Hepatocyte (in vitro differentiated cells): ENCODE measurements at regions not wholly inside any gene's neighbourhood (a gene's known extent, or its start where the extent isn't known, plus 50 kb on each side); places are given as distances from the start of the nearest gene placed in this dataset.
"Not testable (repeated sequence)": the region's sequence is repeated elsewhere in the genome, so short reads cannot be mapped to it uniquely, and the experiment has no call there.

Experiments
- DNase-seq: peaks from one replicate; pipeline ENCODE4 v3.0.0-alpha.2; 2016; ENCODE audit warnings: low spot score
- H2AFZ ChIP-seq: fragments of 200-600 bp; sonication (generic); 2 replicates; pipeline ENCODE4 v1.6.0; 2016; ENCODE audit warnings: antibody characterized with exemption, mild to moderate bottlenecking
- H3K27ac ChIP-seq: fragments of 200-600 bp; sonication (generic); 2 replicates; pipeline ENCODE4 v1.5.1; 2016; ENCODE audit warnings: mild to moderate bottlenecking
- H3K27me3 ChIP-seq: fragments of 200-600 bp; sonication (generic); 2 replicates; pipeline ENCODE4 v1.6.1; 2016
- H3K36me3 ChIP-seq: fragments of 200-600 bp; sonication (generic); replicated peaks from 2 replicates; pipeline ENCODE4 v1.5.1; 2016; ENCODE audit warnings: low read depth; ENCODE audit not compliant: insufficient read depth
- H3K4me1 ChIP-seq: fragments of 200-600 bp; sonication (generic); 2 replicates; pipeline ENCODE4 v1.5.1; 2016; ENCODE audit warnings: mild to moderate bottlenecking, moderate library complexity; ENCODE audit not compliant: insufficient read depth
- H3K4me2 ChIP-seq: fragments of 200-600 bp; sonication (generic); 2 replicates; pipeline ENCODE4 v1.6.0; 2016
- H3K4me3 ChIP-seq: fragments of 200-600 bp; sonication (generic); 2 replicates; pipeline ENCODE4 v1.5.1; 2016; ENCODE audit warnings: mild to moderate bottlenecking
- H3K79me2 ChIP-seq: fragments of 200-600 bp; sonication (generic); 2 replicates; pipeline ENCODE4 v1.6.0; 2017; ENCODE audit warnings: mild to moderate bottlenecking
- H3K9me2 ChIP-seq: fragments of 200-600 bp; sonication (generic); replicated peaks from 2 replicates; pipeline ENCODE4 v1.6.0; 2017; ENCODE audit warnings: mild to moderate bottlenecking; ENCODE audit not compliant: insufficient read depth
- H3K9me3 ChIP-seq: fragments of 200-600 bp; sonication (generic); 2 replicates; pipeline ENCODE4 v1.5.1; 2016; ENCODE audit warnings: low read depth, mild to moderate bottlenecking
- H4K20me1 ChIP-seq: fragments of 200-600 bp; sonication (generic); 2 replicates; pipeline ENCODE4 v1.6.0; 2016; ENCODE audit warnings: mild to moderate bottlenecking; ENCODE audit not compliant: insufficient read depth, poor library complexity, severe bottlenecking
- EZH2 ChIP-seq: fragments of 200-600 bp; sonication (generic); IDR thresholded peaks from 2 replicates; pipeline ENCODE4 v1.6.1; 2016; ENCODE audit warnings: antibody characterized with exemption, mild to moderate bottlenecking, borderline replicate concordance
- EZH2phosphoT487 ChIP-seq: fragments of 200-600 bp; sonication (generic); IDR thresholded peaks from one replicate; pipeline ENCODE4 v1.6.1; 2018; ENCODE audit warnings: antibody characterized with exemption, mild to moderate bottlenecking, low read depth, moderate library complexity; ENCODE audit not compliant: unreplicated experiment, severe bottlenecking
- WGBS: methylation state at CpG from one replicate; pipeline ENCODE4 v1.1.6; 2016; ENCODE audit warnings: low lambda C conversion rate; ENCODE audit errors: missing lambda C conversion rate; 5-methylcytosine and 5-hydroxymethylcytosine counted together
- TF ChIP-seq, protein P1 (sequence below): fragments of 200-600 bp; sonication (generic); IDR thresholded peaks from 2 replicates; pipeline ENCODE4 v1.5.1; 2016; ENCODE audit warnings: antibody characterized with exemption, mild to moderate bottlenecking; ENCODE audit not compliant: poor library complexity

DNA sequence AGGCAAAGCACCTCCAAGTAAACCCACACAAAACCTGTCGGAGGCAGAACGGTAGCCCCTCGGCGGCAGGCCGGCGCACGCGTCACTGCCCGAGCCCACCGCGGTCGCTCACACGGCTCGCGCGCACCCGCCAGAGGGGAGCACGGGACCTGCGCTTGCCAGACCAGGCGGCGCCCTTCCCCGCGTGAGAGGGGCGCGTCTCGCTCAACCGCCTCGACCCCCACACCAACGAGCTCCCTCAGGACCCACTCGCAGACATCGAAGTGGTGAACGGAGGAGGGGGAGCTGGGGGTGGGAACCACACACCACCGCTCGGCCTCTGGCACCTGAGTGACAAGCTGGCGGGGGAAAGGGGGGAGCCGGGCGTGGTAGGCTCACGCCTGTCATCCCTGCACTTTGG is 1513.4 kb upstream of the DEFB115 start:
- no peak overlapping the region for H2AFZ ChIP-seq
- no peaks in the 10 kb centered on the region for H3K27me3 ChIP-seq
- no peaks in the 10 kb centered on the region for H3K36me3 ChIP-seq
- no peaks in the 10 kb centered on the region for H3K9me2 ChIP-seq
- TF ChIP-seq EZH2: no peak
- TF ChIP-seq EZH2phosphoT487: no peak
- TF ChIP-seq, protein P1, sequence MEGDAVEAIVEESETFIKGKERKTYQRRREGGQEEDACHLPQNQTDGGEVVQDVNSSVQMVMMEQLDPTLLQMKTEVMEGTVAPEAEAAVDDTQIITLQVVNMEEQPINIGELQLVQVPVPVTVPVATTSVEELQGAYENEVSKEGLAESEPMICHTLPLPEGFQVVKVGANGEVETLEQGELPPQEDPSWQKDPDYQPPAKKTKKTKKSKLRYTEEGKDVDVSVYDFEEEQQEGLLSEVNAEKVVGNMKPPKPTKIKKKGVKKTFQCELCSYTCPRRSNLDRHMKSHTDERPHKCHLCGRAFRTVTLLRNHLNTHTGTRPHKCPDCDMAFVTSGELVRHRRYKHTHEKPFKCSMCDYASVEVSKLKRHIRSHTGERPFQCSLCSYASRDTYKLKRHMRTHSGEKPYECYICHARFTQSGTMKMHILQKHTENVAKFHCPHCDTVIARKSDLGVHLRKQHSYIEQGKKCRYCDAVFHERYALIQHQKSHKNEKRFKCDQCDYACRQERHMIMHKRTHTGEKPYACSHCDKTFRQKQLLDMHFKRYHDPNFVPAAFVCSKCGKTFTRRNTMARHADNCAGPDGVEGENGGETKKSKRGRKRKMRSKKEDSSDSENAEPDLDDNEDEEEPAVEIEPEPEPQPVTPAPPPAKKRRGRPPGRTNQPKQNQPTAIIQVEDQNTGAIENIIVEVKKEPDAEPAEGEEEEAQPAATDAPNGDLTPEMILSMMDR: no peak
- H3K4me3 ChIP-seq: no peak overlapping the region
- DNase-seq: no peak
- H4K20me1 ChIP-seq: no peaks in the 10 kb centered on the region
- no peaks in the 10 kb centered on the region for H3K4me1 ChIP-seq
- H3K9me3 ChIP-seq: no peaks in the 10 kb centered on the region
- H3K4me2 ChIP-seq: no peak overlapping the region
- WGBS: 99% methylated on average over 31 of the region's 38 CpGs
- H3K27ac ChIP-seq: no peak overlapping the region
- no peaks in the 10 kb centered on the region for H3K79me2 ChIP-seq

DNA sequence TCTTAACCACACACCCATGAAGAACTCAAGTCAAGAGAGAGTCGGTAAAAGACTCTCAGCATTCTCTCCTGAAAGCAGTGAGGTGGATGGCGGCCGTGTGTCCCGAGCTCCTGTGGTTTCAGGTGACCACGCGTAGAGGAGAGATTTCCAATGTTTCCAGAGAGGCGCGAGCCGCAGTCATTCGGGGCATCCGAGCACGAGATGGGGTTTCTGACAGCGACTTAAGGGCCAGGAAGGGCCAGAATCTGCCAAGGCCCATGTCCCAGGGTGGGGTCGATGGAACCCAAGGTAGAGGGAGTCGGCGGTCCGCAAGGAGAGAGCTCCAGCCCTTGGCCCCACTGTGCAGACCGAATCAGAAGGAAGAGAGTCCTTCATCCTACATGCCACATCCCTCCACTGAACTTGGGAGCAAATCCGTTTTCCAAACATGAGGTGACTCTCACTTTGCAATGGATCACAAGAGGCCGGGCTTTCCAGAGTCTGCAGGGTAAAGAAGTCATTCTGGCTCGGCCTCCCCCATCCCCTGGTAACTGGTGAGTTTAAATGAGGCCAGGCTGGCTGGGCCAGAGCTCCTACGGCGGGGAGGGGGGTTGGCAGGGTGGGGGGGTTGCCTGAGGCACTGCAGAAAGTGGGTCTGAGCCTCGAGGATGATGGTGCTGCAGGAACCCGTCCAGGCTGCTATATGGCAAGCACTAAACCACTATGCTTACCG is 1511.8 kb upstream of the DEFB115 start:
- not testable (repeated sequence) for H3K9me3 ChIP-seq, H3K4me1 ChIP-seq, H4K20me1 ChIP-seq, H3K27ac ChIP-seq, H3K27me3 ChIP-seq, H3K4me2 ChIP-seq, H3K79me2 ChIP-seq, H3K36me3 ChIP-seq, H2AFZ ChIP-seq, H3K9me2 ChIP-seq, H3K4me3 ChIP-seq, DNase-seq
- WGBS: 78% methylated on average over 25 of the region's 26 CpGs

DNA sequence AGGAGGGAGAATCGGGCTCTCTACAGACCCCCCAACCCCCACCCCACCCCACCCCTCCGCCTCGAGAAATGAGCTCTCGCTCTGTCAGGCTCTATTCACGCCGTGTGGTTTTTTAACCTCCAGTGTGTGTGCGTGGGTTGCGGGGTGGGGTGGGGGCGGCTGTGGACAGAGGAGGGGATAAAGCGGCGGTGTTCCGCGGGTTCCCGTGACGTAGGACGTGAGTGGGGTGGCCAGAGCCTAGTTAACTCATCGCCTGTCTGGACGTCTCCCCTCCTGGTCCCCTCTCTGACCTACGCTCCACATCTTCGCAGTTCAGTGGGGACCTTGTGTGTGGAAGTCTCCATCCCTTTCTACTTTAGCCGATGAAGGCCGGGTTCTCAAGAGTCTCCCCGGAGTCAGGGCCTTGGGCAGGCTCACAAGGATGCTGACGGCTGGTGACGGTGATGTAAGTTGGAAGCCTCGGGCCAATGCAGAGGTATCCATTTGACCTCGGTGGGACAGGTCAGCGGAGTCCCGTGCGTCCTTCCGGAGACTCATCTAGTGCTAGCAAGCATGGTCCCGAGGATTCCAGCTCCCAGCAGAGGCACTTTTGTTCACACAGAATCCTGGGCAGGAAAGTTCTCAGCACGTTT is 1507.1 kb upstream of the DEFB115 start:
- no peaks in the 10 kb centered on the region for H3K9me3 ChIP-seq
- no peaks in the 10 kb centered on the region for H3K36me3 ChIP-seq
- no peak overlapping the region for H3K27ac ChIP-seq
- no peaks in the 10 kb centered on the region for H3K9me2 ChIP-seq
- 86% methylated on average over 30 of the region's 33 CpGs for WGBS
- no peaks in the 10 kb centered on the region for H3K4me1 ChIP-seq
- H3K4me2 ChIP-seq: no peak overlapping the region
- no peak overlapping the region for H2AFZ ChIP-seq
- H3K27me3 ChIP-seq: no peaks in the 10 kb centered on the region
- no peaks in the 10 kb centered on the region for H3K79me2 ChIP-seq
- H3K4me3 ChIP-seq: no peak overlapping the region
- no peak for DNase-seq
- TF ChIP-seq EZH2 (no peak), EZH2phosphoT487 (no peak)
- TF ChIP-seq, protein P1: no peak
- no peaks in the 10 kb centered on the region for H4K20me1 ChIP-seq

DNA sequence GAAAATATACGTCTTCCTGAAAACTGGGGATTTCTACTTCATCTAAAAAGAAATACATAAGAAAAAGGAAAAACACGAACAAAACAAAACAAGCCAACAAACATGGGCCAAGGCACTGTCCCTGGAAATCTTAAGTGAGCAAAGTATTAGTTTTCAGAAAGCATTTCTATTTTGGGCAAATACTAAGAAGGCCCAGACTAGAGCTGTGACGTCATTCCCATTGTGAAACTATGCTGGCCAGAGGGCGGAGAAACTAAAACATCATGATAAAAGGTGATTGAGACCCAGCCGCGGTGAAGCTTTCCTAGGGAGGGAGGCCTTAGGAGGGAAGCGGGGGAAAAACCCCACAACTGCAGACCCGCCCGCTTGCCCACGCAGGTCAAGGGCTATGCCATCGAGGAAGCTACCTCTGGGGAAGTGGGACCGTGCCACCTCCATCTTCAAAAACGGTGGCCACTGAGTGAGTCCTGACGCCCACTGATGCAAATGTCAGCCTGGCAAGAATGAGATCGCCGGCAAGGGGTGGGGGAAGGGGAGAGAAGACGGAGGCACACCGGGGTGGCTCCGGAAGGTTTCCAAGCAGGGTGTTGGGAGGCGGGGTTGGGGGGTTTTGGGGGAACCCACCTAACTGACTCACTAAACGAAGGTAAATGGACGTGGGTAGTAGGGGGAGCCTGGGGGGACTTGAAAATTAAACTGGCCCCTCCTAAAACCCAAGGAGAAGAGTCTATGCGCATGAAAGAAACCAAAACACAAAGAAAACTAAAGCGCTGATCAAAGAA is 1504.6 kb upstream of the DEFB115 start:
- DNase-seq, H3K27me3 ChIP-seq, H4K20me1 ChIP-seq, H3K27ac ChIP-seq, H3K4me3 ChIP-seq, H3K79me2 ChIP-seq, H3K4me1 ChIP-seq, H3K9me3 ChIP-seq, H3K9me2 ChIP-seq, H3K36me3 ChIP-seq, H2AFZ ChIP-seq, H3K4me2 ChIP-seq: not testable (repeated sequence)
- WGBS: 73% methylated on average over 21 of the region's 24 CpGs

DNA sequence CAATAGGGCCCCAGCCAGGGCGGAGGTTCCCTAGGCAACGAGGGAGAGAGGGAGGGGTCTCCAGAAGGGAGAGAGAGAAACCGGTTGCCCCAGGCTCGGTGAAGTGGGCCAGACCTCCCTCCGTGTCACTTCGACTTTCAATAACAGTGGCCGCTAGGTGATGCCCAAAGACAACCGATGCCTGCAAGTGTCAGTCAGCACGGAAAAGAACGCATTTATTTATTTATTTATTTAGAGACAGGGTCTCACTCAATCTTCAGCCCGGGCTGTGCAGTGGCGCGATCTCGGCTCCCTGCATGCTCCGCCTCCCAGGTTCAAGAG is 1504.1 kb upstream of the DEFB115 start:
- not testable (repeated sequence) for H3K79me2 ChIP-seq, H3K27me3 ChIP-seq, H3K9me3 ChIP-seq, H3K27ac ChIP-seq, H3K9me2 ChIP-seq, H3K36me3 ChIP-seq, H3K4me2 ChIP-seq, H3K4me3 ChIP-seq, H3K4me1 ChIP-seq, H2AFZ ChIP-seq, DNase-seq, H4K20me1 ChIP-seq
- WGBS: 88% methylated on average over 15 of the region's 15 CpGs

DNA sequence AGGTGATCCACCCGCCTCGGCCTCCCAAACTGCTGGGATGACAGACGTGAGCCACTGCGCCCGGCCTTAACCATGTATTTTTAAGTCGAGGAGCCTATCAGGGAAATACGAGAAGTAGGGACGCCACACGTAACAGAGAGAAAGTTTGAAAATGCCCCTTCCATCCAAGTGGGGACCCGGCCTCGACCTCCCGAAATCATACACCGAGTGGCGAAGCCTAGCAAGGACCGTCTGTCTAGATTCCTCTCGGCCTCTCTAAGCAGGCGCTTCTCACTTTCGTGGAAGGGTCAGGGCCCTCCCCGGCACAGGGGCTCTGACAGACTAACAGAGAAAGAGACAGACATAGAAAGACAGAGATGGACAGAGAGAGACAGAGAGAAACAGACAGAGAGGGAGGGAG is 1503.6 kb upstream of the DEFB115 start:
- not testable (repeated sequence) for H3K36me3 ChIP-seq, H3K27me3 ChIP-seq, H3K27ac ChIP-seq, H2AFZ ChIP-seq, H3K4me3 ChIP-seq, H3K4me2 ChIP-seq, H3K9me3 ChIP-seq, DNase-seq, H3K79me2 ChIP-seq, H3K4me1 ChIP-seq, H4K20me1 ChIP-seq, H3K9me2 ChIP-seq
- WGBS: 88% methylated on average over 19 of the region's 19 CpGs
